AG09309 (cell line): ENCODE measurements at regions not wholly inside any gene's neighbourhood (a gene's known extent, or its start where the extent isn't known, plus 50 kb on each side); places are given as distances from the start of the nearest gene placed in this dataset.
A peak's percentile ranks its signal among the peaks of the same experiment; 100 is the strongest.

Experiments
- DNase-seq: peaks from one replicate; pipeline ENCODE4 v3.0.0-alpha.2; 2010; ENCODE audit warnings: low read depth
- H3K4me3 ChIP-seq: 2 replicates; pipeline ENCODE4 v1.5.1; 2011; ENCODE audit warnings: mild to moderate bottlenecking, low read depth, low read length, moderate library complexity; ENCODE audit not compliant: control insufficient read depth
- TF ChIP-seq, protein P1 (sequence below): IDR thresholded peaks from 2 replicates; pipeline ENCODE4 v1.5.1; 2011; ENCODE audit warnings: mild to moderate bottlenecking, low read depth, low read length, inconsistent platforms; ENCODE audit not compliant: insufficient read depth, control insufficient read depth; ENCODE audit errors: missing control alignments

DNA sequence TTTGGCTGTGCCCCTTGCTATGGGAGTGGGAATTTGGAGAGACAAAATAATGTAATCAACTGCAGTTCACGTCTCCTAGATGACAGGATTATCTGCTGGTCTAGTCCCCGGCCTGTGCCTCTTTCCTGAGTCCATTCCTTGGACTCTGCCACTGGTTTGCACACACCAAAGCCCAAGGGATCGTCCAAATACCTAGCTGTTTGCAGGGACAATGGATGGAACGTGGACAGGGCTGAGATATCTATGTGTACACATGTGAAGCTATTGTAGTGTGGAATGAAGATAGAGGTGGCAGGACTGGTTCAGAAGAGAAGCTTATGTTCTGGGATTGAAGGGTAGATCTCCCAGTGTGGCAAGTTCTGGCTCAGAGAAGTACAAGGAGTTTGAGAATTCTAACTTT is 198.3 kb upstream of the PITX2 start:
- no peak overlapping the region for H3K4me3 ChIP-seq
- TF ChIP-seq, protein P1, sequence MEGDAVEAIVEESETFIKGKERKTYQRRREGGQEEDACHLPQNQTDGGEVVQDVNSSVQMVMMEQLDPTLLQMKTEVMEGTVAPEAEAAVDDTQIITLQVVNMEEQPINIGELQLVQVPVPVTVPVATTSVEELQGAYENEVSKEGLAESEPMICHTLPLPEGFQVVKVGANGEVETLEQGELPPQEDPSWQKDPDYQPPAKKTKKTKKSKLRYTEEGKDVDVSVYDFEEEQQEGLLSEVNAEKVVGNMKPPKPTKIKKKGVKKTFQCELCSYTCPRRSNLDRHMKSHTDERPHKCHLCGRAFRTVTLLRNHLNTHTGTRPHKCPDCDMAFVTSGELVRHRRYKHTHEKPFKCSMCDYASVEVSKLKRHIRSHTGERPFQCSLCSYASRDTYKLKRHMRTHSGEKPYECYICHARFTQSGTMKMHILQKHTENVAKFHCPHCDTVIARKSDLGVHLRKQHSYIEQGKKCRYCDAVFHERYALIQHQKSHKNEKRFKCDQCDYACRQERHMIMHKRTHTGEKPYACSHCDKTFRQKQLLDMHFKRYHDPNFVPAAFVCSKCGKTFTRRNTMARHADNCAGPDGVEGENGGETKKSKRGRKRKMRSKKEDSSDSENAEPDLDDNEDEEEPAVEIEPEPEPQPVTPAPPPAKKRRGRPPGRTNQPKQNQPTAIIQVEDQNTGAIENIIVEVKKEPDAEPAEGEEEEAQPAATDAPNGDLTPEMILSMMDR, result no peak
- DNase-seq, result no peak

DNA sequence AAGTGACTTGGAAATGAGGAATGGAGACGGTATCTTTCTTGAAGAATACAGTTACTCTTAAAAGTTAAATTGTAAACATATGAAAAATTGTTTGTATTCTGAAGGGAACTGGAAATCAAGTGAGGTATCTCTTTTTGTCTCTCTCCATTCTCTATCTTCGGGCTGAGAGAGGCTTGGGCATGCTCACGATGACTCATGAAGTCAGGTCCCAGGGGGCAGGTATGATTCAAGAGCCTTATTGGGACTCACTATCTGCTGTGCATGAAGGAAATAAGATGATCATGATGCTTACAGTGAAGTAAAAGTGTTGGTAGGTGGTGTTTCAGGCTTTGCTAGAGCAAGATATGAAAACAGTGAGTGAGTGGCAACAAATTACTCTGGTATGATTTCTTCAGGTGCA is 200.4 kb upstream of the PITX2 start:
- no peak overlapping the region for H3K4me3 ChIP-seq
- TF ChIP-seq, protein P1, result no peak
- no peak for DNase-seq

DNA sequence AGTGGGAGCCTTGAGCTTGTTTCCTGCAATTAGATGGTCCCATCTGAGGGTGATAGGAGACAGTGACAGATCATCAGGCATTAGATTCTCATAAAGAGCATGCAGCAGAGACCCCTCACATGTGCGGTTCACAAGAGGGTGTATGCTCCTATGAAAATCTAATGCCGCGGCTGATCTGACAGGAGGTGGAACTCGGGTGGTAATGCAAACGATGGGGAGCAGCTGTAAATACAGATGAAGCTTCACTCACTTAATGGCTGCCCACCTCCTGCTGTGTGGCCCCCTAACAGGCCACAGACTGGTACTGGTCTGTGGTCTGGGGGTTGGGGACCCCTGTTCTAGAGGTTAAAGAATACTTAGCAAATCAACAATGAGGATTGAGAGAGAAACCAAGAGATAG is 201.5 kb upstream of the PITX2 start:
- TF ChIP-seq, protein P1, result no peak
- no peak for DNase-seq

DNA sequence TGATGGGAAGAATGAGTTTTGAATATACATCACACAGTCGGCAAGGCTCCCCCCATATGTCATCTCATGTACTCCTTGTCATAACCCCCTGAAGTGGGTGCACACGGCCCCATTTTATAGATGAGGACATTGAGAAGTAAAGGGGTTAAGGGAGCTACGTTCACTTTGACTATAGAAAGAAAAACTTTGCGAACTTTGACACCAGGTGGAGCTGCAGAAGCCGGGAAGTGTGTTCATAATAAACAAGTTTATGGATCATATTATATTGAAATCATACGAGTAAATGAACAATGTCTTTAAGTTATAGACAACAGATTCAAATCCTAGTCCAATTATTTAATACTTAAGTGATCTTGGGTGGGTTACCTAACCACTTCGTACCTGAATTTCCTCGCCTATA is 203.8 kb upstream of the PITX2 start:
- TF ChIP-seq, protein P1, result no peak
- H3K4me3 ChIP-seq, result no peak overlapping the region
- DNase-seq, result no peak

More for the DNA sequence above, 201.5 kb upstream of the PITX2 start:
- H3K4me3 ChIP-seq, result no peak overlapping the region

DNA sequence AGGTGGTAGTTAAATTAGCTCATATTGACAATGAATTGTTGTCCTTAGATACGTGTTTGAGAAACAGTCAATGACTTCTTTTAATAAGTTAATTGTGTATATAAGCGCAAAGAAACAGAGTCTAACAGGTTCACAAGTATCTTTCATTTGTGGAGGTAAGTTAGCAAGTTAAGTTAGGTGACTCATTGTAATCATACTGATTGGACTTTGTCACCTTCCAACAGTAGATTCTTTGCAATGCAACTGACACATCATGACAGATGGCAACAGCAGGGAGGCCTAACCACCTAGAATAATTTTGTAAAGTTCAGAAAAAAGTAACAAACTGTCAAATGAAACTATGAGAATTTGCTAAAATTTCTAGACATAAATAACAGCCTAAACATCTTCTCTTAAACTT is 207.6 kb upstream of the PITX2 start:
- TF ChIP-seq, protein P1, result no peak
- H3K4me3 ChIP-seq, result no peak overlapping the region
- no peak for DNase-seq

DNA sequence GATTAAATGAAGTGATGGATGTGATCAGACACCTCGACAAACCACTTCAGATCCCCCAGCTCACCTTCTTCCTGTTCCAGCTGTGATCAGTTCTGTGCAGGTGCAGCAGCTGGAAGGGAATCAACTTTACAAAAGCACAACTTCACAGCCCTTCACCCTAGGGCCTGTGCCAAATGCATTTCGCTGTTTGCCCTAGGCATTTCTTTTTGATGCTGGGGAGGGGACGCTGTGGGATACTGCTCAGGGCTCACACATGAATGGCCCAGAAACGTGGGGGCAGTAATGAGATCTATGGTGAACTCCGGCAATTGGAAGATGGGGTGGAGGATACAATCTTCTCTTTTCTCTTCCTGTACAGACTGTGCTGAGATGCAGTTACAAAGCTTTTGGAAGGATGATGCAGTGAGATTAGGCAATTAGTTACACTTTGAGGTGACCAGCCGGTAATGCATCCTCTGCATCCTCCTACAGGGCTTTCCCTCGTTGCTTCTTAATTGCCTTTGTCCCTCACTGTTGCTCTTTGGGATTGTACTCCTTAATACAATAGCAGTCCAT is 215.1 kb upstream of the PITX2 start:
- H3K4me3 ChIP-seq, result no peak overlapping the region
- TF ChIP-seq, protein P1, result no peak
- no peak for DNase-seq

DNA sequence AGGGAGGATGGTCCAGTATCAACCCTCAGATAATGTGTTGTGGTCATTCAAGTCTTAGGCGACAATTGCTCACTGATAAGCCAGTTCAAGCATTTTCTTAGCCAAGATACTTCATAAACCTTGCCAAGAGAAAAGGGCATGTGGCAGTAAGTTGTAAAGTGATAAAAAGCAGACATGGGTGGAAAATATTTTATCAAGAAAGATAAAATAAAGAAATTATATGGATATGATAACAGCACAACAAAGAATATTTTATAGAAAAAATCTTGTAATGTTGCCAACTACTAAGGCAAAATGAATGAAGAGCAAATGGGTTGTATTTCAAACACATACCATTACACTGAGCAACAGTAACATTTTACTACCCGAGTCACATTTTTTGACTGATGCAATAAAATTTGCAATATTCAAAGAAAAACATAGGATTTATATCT is 217.4 kb upstream of the PITX2 start:
- no peak overlapping the region for H3K4me3 ChIP-seq
- TF ChIP-seq, protein P1, result no peak
- DNase-seq, result peak; percentile 72
